ENCODE measurements at regions not wholly inside any gene's neighbourhood (a gene's known extent, or its start where the extent isn't known, plus 50 kb on each side); places are given as distances from the start of the nearest gene placed in this dataset.
"Not testable (repeated sequence)": the region's sequence is repeated elsewhere in the genome, so short reads cannot be mapped to it uniquely, and the experiment has no call there.

GRCh38 chr15:47116698-47117097 lies 600.6 kb upstream of the SEMA6D start:
- Histone ChIP-seq H3K27ac (no peak overlapping the region), H3K9me3 (no peaks in the 10 kb centered on the region), H3K4me1 (no peaks in the 10 kb centered on the region), H3K36me3 (no peaks in the 10 kb centered on the region), H3K27me3 (no peaks in the 10 kb centered on the region), H3K4me3 (replicated peaks in 1 of 3) (no peak overlapping the region)
- WGBS, 2 donors, result 91 to 97% methylated on average over 2 of the region's 2 CpGs
- intact Hi-C loops (cut with DNase I), result no loop called here
- DNase-seq, result no peak
- TF ChIP-seq CTCF (IDR thresholded peaks at IDR 0.05) (no peak), POLR2A (IDR thresholded peaks at IDR 0.05) (no peak)

- no peaks in the 10 kb centered on the region for H3K4me1 ChIP-seq
- H3K36me3 ChIP-seq, result no peaks in the 10 kb centered on the region
- H3K27ac ChIP-seq, result no peak overlapping the region
- no peak overlapping the region for H3K4me3 ChIP-seq (replicated peaks in 1 of 3)
- intact Hi-C loops (cut with DNase I), result no loop called here
- DNase-seq, result no peak
- H3K9me3 ChIP-seq, result no peaks in the 10 kb centered on the region
- no peaks in the 10 kb centered on the region for H3K27me3 ChIP-seq
- no peak for TF ChIP-seq POLR2A (IDR thresholded peaks at IDR 0.05)
- no peak for TF ChIP-seq CTCF (IDR thresholded peaks at IDR 0.05)
Observed at GRCh38 chr15:47119349-47119748, 598.0 kb upstream of the SEMA6D start.

GRCh38 chr15:47124430-47125102 lies 592.7 kb upstream of the SEMA6D start:
- TF ChIP-seq POLR2A (IDR thresholded peaks at IDR 0.05) (no peak), CTCF (IDR thresholded peaks at IDR 0.05) (no peak)
- no peaks in the 10 kb centered on the region for H3K9me3 ChIP-seq
- no peaks in the 10 kb centered on the region for H3K4me1 ChIP-seq
- H3K27me3 ChIP-seq, result no peaks in the 10 kb centered on the region
- no peak overlapping the region for H3K27ac ChIP-seq
- 71 to 78% methylated on average over 3 of the region's 3 CpGs for WGBS, 2 donors
- no peak overlapping the region for H3K4me3 ChIP-seq (replicated peaks in 1 of 3)
- intact Hi-C loops (cut with DNase I), result no loop called here
- H3K36me3 ChIP-seq, result no peaks in the 10 kb centered on the region
- DNase-seq, result no peak

GRCh38 chr15:47129033-47129432 lies 588.3 kb upstream of the SEMA6D start:
- Histone ChIP-seq H3K36me3 (no peaks in the 10 kb centered on the region), H3K4me1 (no peaks in the 10 kb centered on the region), H3K27ac (no peak overlapping the region), H3K9me3 (no peaks in the 10 kb centered on the region), H3K4me3 (replicated peaks in 1 of 3) (no peak overlapping the region), H3K27me3 (no peaks in the 10 kb centered on the region)
- TF ChIP-seq CTCF (IDR thresholded peaks at IDR 0.05), result no peak
- TF ChIP-seq POLR2A (IDR thresholded peaks at IDR 0.05), result no peak
- no peak for DNase-seq
- intact Hi-C loops (cut with DNase I), result no loop called here
- WGBS, 2 donors, result 74 to 80% methylated on average over 3 of the region's 3 CpGs

- H3K36me3 ChIP-seq; H3K4me1 ChIP-seq; intact Hi-C loops (cut with DNase I); H3K27ac ChIP-seq; H3K27me3 ChIP-seq; DNase-seq; H3K4me3 ChIP-seq (replicated peaks in 1 of 3); H3K9me3 ChIP-seq: not testable (repeated sequence)
- 84 to 96% methylated on average over 6 to 7 of the region's 7 CpGs for WGBS, 2 donors
Observed at GRCh38 chr15:47131450-47131849, 585.9 kb upstream of the SEMA6D start.

- Histone ChIP-seq H3K9me3 (no peaks in the 10 kb centered on the region), H3K4me3 (replicated peaks in 1 of 3) (no peak overlapping the region), H3K27ac (no peak overlapping the region), H3K27me3 (no peaks in the 10 kb centered on the region), H3K4me1 (no peaks in the 10 kb centered on the region), H3K36me3 (no peaks in the 10 kb centered on the region)
- DNase-seq, result no peak
- TF ChIP-seq POLR2A (IDR thresholded peaks at IDR 0.05) (no peak), CTCF (IDR thresholded peaks at IDR 0.05) (no peak)
- WGBS, 2 donors, result 86 to 93% methylated on average over 2 of the region's 2 CpGs
- intact Hi-C loops (cut with DNase I), result no loop called here
Observed at GRCh38 chr15:47135267-47135666, 582.0 kb upstream of the SEMA6D start.

Measured in thyroid gland (tissue), 4 donors.